Prostate gland (tissue), 2 donors: ENCODE measurements at regions not wholly inside any gene's neighbourhood (a gene's known extent, or its start where the extent isn't known, plus 50 kb on each side); places are given as distances from the start of the nearest gene placed in this dataset.

Experiments used
- DNase-seq: peaks from one replicate; pipeline ENCODE4 v3.0.0-alpha.2; 2019; ENCODE audit warnings: low spot score
- H3K27ac ChIP-seq, 2 donors: fragments of 200-600 bp; sonication (generic); 2 replicates each; pipeline ENCODE4 v1.5.1; 2017 to 2019
- H3K27me3 ChIP-seq: fragments of 200-600 bp; sonication (generic); replicated peaks from 2 replicates; pipeline ENCODE4 v1.5.1; 2019; ENCODE audit not compliant: insufficient read depth
- H3K36me3 ChIP-seq, 2 donors: fragments of 200-600 bp; sonication (generic); 1 replicate in 1 of 2; 2 replicates in 1 of 2; pipeline versions ENCODE4 v1.5.1 to v1.8.1; 2017 to 2019
- H3K4me1 ChIP-seq: fragments of 200-600 bp; sonication (generic); replicated peaks from 2 replicates; pipeline ENCODE4 v1.5.1; 2019
- H3K4me3 ChIP-seq, 2 donors: fragments of 200-600 bp; sonication (generic); 2 replicates each; pipeline ENCODE4 v1.5.1; 2017 to 2019
- H3K9me3 ChIP-seq: fragments of 200-600 bp; sonication (generic); 2 replicates; pipeline ENCODE4 v1.5.1; 2017
- POLR2A ChIP-seq: fragments of 450-650 bp; IDR thresholded peaks from one replicate; pipeline ENCODE4 v1.6.1; 2016; ENCODE audit warnings: antibody characterized with exemption, mild to moderate bottlenecking
- POLR2AphosphoS5 ChIP-seq: sonication (generic); formaldehyde crosslinking; IDR thresholded peaks from one replicate; pipeline ENCODE4 v1.6.1; 2017; ENCODE audit warnings: antibody characterized with exemption
- WGBS: methylation state at CpG from one replicate; pipeline ENCODE4 v1.1.5; 2018; 5-methylcytosine and 5-hydroxymethylcytosine counted together
- intact Hi-C: fragments of 100-400 bp; cut with DNase I; formaldehyde crosslinking; loops from one replicate; pipeline ENCODE4 v1.14.2; 2022
- TF ChIP-seq, protein P1 (sequence below), 4 experiments: fragments of 200-600 bp in 2 of 4; fragments of 450-650 bp in 2 of 4; sonication (generic) in 2 of 4; IDR thresholded peaks; 1 replicate in 3 of 4; 2 replicates in 1 of 4; pipeline ENCODE4 v1.5.1; 2016 to 2019; ENCODE audit warnings: antibody characterized with exemption in 4 of 4, mild to moderate bottlenecking in 2 of 4, moderate library complexity in 2 of 4

- DNase-seq, result no peak
- WGBS, result 100% methylated on average over 1 of the region's 1 CpG
- TF ChIP-seq, protein P1, sequence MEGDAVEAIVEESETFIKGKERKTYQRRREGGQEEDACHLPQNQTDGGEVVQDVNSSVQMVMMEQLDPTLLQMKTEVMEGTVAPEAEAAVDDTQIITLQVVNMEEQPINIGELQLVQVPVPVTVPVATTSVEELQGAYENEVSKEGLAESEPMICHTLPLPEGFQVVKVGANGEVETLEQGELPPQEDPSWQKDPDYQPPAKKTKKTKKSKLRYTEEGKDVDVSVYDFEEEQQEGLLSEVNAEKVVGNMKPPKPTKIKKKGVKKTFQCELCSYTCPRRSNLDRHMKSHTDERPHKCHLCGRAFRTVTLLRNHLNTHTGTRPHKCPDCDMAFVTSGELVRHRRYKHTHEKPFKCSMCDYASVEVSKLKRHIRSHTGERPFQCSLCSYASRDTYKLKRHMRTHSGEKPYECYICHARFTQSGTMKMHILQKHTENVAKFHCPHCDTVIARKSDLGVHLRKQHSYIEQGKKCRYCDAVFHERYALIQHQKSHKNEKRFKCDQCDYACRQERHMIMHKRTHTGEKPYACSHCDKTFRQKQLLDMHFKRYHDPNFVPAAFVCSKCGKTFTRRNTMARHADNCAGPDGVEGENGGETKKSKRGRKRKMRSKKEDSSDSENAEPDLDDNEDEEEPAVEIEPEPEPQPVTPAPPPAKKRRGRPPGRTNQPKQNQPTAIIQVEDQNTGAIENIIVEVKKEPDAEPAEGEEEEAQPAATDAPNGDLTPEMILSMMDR (IDR thresholded peaks at IDR 0.05), result no peak
- TF ChIP-seq POLR2A (no peak), POLR2AphosphoS5 (no peak)
- Histone ChIP-seq H3K27ac (no peak overlapping the region), H3K27me3 (no peaks in the 10 kb centered on the region), H3K4me1 (no peaks in the 10 kb centered on the region), H3K9me3 (no peaks in the 10 kb centered on the region), H3K36me3 (no peaks in the 10 kb centered on the region), H3K4me3 (no peak overlapping the region)
- intact Hi-C loops, result no loop called here
These were observed 68.2 kb upstream of the SLC35G4 start for GRCh38 chr18:11541179-11541578.

DNA sequence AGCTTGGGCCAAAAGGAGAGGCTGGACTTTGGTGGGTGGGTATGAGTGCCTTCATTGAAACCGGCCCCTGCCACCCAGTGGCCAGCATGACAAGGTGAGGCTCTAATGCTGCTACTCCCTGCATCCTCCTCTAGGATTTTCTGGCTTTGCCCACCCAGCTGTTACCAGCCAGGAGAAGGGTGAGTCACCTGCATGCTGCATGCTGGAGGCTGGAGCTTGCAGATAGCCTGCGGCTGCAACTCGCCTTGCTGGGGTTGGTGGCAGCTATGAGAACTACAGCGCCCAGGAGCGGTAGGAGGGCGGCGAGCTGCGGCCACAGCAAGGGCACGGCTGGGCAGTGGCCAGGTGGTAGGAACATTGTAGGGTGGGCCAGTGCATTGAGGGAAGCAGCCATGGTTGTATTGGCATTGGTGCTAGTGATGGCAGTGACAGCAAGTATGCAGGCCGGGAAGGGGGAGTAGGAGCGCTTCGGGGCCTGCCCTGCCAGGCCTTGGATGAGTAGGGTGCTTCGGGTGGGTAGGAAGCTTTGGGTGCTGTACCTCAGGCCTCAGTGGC is 75.4 kb upstream of the SLC35G4 start:
- no peaks in the 10 kb centered on the region for H3K9me3 ChIP-seq
- H3K4me1 ChIP-seq, result no peaks in the 10 kb centered on the region
- intact Hi-C loops, result loop anchor here (2.0 kb wide), 1 partner anchor 33 kb away; no protein-coding TSS in a partner anchor
- no peak for DNase-seq
- TF ChIP-seq POLR2AphosphoS5 (no peak), POLR2A (no peak)
- TF ChIP-seq, protein P1 (IDR thresholded peaks at IDR 0.05), result no peak
- H3K27ac ChIP-seq, result no peak overlapping the region
- H3K36me3 ChIP-seq, result no peaks in the 10 kb centered on the region
- WGBS, result 93% methylated on average over 13 of the region's 13 CpGs
- H3K27me3 ChIP-seq, result no peaks in the 10 kb centered on the region
- H3K4me3 ChIP-seq, result no peak overlapping the region

GRCh38 chr18:11533513-11533890 is 75.9 kb upstream of the SLC35G4 start:
- H3K27ac ChIP-seq, result no peak overlapping the region
- H3K4me3 ChIP-seq, result no peak overlapping the region
- intact Hi-C loops, result no loop called here
- H3K36me3 ChIP-seq, result no peaks in the 10 kb centered on the region
- TF ChIP-seq POLR2AphosphoS5, result no peak
- TF ChIP-seq POLR2A, result no peak
- TF ChIP-seq, protein P1 (IDR thresholded peaks at IDR 0.05), result no peak
- WGBS, result 95% methylated on average over 10 of the region's 13 CpGs
- H3K9me3 ChIP-seq, result no peaks in the 10 kb centered on the region
- H3K4me1 ChIP-seq, result no peaks in the 10 kb centered on the region
- H3K27me3 ChIP-seq, result no peaks in the 10 kb centered on the region
- DNase-seq, result no peak

GRCh38 chr18:11532758-11533512 is 76.5 kb upstream of the SLC35G4 start:
- DNase-seq, result no peak
- TF ChIP-seq POLR2A (no peak), POLR2AphosphoS5 (no peak)
- TF ChIP-seq, protein P1 (IDR thresholded peaks at IDR 0.05), result no peak
- Histone ChIP-seq H3K4me3 (no peak overlapping the region), H3K9me3 (no peaks in the 10 kb centered on the region), H3K36me3 (no peaks in the 10 kb centered on the region), H3K27me3 (no peaks in the 10 kb centered on the region), H3K27ac (no peak overlapping the region), H3K4me1 (no peaks in the 10 kb centered on the region)
- WGBS, result 98% methylated on average over 34 of the region's 35 CpGs
- intact Hi-C loops, result no loop called here

DNA sequence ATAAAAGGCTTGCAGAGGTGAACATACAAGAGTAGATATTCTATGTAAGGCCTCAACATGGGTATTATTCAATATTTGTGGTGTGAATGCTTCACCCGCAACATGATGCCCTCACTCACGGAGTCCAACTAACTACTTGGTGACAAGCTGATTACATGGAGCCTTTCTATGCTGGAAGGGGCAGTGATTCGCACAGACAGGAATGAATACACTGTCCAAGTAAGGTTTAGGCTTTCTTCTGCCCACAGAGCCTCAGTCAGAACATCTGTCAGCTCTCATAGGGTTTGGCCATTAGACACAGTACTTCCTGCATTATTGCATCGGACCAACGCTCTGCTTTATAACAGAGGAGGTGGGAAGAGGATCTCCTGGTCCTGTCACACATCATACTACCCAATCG is 80.3 kb upstream of the SLC35G4 start:
- WGBS, result 93% methylated on average over 6 of the region's 6 CpGs
- TF ChIP-seq POLR2A, result no peak
- TF ChIP-seq, protein P1 (IDR thresholded peaks at IDR 0.05), result no peak
- no peak for TF ChIP-seq POLR2AphosphoS5
- no peaks in the 10 kb centered on the region for H3K36me3 ChIP-seq
- H3K4me3 ChIP-seq, result no peak overlapping the region
- no peak overlapping the region for H3K27ac ChIP-seq
- no peaks in the 10 kb centered on the region for H3K9me3 ChIP-seq
- intact Hi-C loops, result no loop called here
- no peaks in the 10 kb centered on the region for H3K4me1 ChIP-seq
- no peaks in the 10 kb centered on the region for H3K27me3 ChIP-seq
- no peak for DNase-seq
